Naive B cell (primary cell): ENCODE measurements at regions not wholly inside any gene's neighbourhood (a gene's known extent, or its start where the extent isn't known, plus 50 kb on each side); places are given as distances from the start of the nearest gene placed in this dataset.
"Not testable (repeated sequence)": the region's sequence is repeated elsewhere in the genome, so short reads cannot be mapped to it uniquely, and the experiment has no call there.

Experiments
- ATAC-seq, 2 donors: fragments of 150-1000 bp; cut with Tn5 transposase; 2 replicates each; pipeline ENCODE4 v1.10.0; 2021; ENCODE audit warnings: low read depth in 2 of 2, mild to moderate bottlenecking in 2 of 2, moderate library complexity in 2 of 2
- DNase-seq: peaks from one replicate; pipeline ENCODE4 v3.0.0; 2022
- H3K27ac Mint-ChIP-seq, 6 donors: one replicate each; pipeline ENCODE4 v1.8.0; 2020 to 2022; ENCODE audit warnings: mild to moderate bottlenecking in 6 of 6, mixed read lengths in 6 of 6, moderate library complexity in 5 of 6, inconsistent platforms in 2 of 6
- H3K27me3 Mint-ChIP-seq, 3 donors: one replicate each; pipeline ENCODE4 v1.8.0; 2021 to 2022; ENCODE audit warnings: mixed read lengths in 3 of 3, mild to moderate bottlenecking in 1 of 3
- H3K36me3 Mint-ChIP-seq, 2 donors: one replicate each; pipeline ENCODE4 v1.8.0; 2020 to 2022; ENCODE audit warnings: mixed read lengths in 2 of 2, inconsistent platforms in 1 of 2, mild to moderate bottlenecking in 1 of 2
- H3K4me1 Mint-ChIP-seq, 3 donors: one replicate each; pipeline ENCODE4 v1.8.0; 2020 to 2022; ENCODE audit warnings: mixed read lengths in 3 of 3, inconsistent platforms in 1 of 3, mild to moderate bottlenecking in 1 of 3, moderate library complexity in 1 of 3
- H3K4me3 Mint-ChIP-seq, 8 donors: one replicate each; pipeline ENCODE4 v1.8.0; 2020 to 2022; ENCODE audit warnings: mild to moderate bottlenecking in 8 of 8, mixed read lengths in 8 of 8, moderate library complexity in 8 of 8, inconsistent platforms in 2 of 8
- H3K9me3 Mint-ChIP-seq, 7 donors: one replicate each; pipeline ENCODE4 v1.8.0; 2020 to 2022; ENCODE audit warnings: mixed read lengths in 7 of 7, mild to moderate bottlenecking in 5 of 7, inconsistent platforms in 2 of 7, moderate library complexity in 1 of 7

DNA sequence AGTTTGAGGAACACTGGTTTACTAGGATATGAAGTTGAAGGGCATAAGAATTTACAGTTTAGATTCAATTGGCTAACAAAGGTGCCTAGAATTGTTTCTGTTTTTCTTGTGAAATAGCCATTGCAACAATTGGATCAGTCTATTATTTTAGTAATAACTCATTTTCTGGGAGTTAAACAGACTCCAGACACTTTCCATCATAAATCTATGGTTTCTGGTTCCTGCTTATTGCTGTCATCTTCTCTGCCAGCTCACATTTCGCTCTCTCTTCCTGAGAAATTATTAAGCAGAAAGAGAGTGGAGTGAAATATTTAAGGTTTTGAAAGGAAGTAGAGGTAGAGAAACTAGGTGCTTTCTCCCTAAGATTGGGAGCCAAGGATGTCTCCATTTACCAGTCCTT, 165.1 kb upstream of the PRR16 start:
- DNase-seq, result no peak
- no peaks in the 10 kb centered on the region for H3K36me3 Mint-ChIP-seq
- no peak for ATAC-seq
- peaks cover 0 to 4% (median 0%) of the 10 kb centered on the region in 7 donors for H3K9me3 Mint-ChIP-seq
- no peaks in the 10 kb centered on the region for H3K4me1 Mint-ChIP-seq
- H3K27ac Mint-ChIP-seq, result no peak overlapping the region
- no peak overlapping the region for H3K4me3 Mint-ChIP-seq
- H3K27me3 Mint-ChIP-seq, result no peaks in the 10 kb centered on the region

DNA sequence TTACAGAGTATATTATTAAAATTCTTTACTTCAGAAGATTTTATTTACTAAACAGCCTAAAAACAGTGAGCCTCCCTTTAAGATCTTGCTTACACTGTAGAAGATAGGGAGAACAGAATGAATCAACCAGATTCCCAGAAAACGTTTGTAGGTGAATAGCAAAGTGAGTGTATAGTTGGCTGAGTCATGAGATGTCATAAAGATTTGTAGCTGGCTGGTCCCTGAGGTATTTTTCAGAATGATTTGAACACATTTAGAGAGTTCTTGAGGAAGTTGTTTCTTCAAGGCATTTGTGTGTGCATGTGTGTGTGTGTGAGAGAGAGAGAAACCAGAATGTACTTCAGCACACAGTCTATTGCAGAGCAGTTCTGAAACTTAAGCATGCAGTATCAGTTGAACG, 159.4 kb upstream of the PRR16 start:
- H3K36me3 Mint-ChIP-seq, result no peaks in the 10 kb centered on the region
- no peaks in the 10 kb centered on the region for H3K4me1 Mint-ChIP-seq
- H3K4me3 Mint-ChIP-seq, result no peak overlapping the region
- no peak overlapping the region for H3K27ac Mint-ChIP-seq
- DNase-seq (no peak), ATAC-seq (no peak)
- H3K27me3 Mint-ChIP-seq, result no peaks in the 10 kb centered on the region
- peaks cover 0 to 4% (median 0%) of the 10 kb centered on the region in 7 donors for H3K9me3 Mint-ChIP-seq

DNA sequence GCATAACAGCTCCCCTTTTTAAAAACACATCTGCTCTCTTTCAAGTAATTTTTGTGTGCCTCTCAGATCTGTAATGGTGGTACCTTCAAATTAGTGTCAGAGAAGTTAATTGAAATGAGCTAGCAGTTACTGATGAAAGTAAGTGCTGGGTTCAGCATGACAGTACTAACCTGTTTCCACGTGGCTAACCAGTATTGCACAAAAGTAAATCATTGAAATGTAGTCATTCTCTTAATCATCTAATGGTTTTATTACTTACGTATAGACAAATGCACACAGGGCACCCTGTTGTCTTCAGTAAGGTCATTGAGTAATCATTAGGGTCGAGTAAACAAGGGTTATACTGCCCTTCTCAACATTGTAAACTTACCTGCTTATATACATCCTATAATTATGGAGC, 157.8 kb upstream of the PRR16 start:
- Mint-ChIP-seq H3K27me3 (no peaks in the 10 kb centered on the region), H3K9me3 (peaks cover 0 to 4% (median 0%) of the 10 kb centered on the region in 7 donors), H3K4me1 (no peaks in the 10 kb centered on the region), H3K4me3 (no peak overlapping the region), H3K36me3 (no peaks in the 10 kb centered on the region), H3K27ac (no peak overlapping the region)
- ATAC-seq (no peak), DNase-seq (no peak)

DNA sequence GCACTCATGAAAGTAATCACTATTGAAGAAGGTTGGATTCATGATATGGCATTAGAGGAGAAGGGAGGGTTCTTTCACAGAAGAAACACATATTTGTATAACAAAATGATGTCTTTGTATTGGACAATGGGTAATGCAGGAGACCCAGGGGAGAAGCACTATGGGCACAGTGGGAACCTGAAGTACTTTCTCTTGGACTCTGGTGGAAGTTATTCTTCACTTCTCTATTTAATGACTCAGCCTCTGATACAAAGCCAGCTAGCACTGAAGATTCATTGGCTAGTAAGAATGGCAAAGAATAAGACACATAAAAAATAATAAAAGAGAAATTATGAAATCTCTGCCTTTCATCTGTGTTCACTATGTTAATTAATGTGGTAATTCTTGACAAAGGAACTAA, 149.9 kb upstream of the PRR16 start:
- Mint-ChIP-seq H3K4me3 (no peak overlapping the region), H3K27me3 (no peaks in the 10 kb centered on the region), H3K36me3 (no peaks in the 10 kb centered on the region), H3K4me1 (no peaks in the 10 kb centered on the region), H3K9me3 (peaks cover 2 to 10% (median 5%) of the 10 kb centered on the region in 7 donors), H3K27ac (no peak overlapping the region)
- ATAC-seq, result no peak
- DNase-seq, result no peak

DNA sequence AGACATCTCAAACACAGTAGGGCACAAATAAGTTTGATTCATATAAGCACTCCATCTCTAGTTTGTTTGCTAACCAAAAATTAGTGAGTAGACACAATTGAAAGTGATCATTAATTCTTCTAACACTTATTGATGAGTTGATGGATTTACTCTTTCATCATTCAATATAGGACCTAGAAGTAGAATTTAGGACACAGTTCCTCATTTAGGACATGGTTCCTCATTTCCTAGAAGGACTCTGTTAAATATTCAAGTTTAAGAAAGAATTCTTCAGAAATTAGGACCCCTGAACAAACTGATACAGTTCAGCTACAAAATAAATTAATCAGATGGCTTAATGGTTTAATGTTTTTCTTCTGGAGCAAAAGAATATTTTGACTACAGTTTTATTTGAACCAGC, 143.5 kb upstream of the PRR16 start:
- H3K27ac Mint-ChIP-seq, result no peak overlapping the region
- ATAC-seq, result no peak

DNA sequence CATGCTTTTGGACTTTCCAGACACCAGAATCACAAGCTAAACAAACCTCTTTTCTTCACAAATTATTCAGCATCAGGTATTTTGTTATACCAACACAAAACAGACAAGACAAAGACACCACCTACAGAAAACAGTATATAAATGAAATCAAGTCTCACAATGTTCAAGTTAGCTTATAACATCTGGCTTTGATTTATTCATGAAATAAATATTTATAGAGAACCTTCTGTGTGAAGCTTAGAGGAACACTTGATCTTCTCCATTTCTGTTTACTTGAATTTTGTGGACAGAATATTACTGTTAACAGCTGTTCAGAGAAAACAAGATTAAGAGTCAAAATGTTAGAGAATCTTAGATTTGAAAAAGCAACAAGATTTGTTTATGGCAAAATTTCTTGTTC, 137.4 kb upstream of the PRR16 start:
- no peaks in the 10 kb centered on the region for H3K36me3 Mint-ChIP-seq
- H3K4me3 Mint-ChIP-seq, result no peak overlapping the region
- DNase-seq (no peak), ATAC-seq (no peak)
- no peaks in the 10 kb centered on the region for H3K4me1 Mint-ChIP-seq
- no peaks in the 10 kb centered on the region for H3K27me3 Mint-ChIP-seq
- peaks cover 3 to 11% (median 9%) of the 10 kb centered on the region in 7 donors for H3K9me3 Mint-ChIP-seq
- no peak overlapping the region for H3K27ac Mint-ChIP-seq

More for the DNA sequence above, 143.5 kb upstream of the PRR16 start:
- Mint-ChIP-seq H3K9me3 (peaks cover 2 to 10% (median 5%) of the 10 kb centered on the region in 7 donors), H3K4me3 (no peak overlapping the region), H3K27me3 (no peaks in the 10 kb centered on the region), H3K36me3 (no peaks in the 10 kb centered on the region), H3K4me1 (no peaks in the 10 kb centered on the region)
- no peak for DNase-seq

DNA sequence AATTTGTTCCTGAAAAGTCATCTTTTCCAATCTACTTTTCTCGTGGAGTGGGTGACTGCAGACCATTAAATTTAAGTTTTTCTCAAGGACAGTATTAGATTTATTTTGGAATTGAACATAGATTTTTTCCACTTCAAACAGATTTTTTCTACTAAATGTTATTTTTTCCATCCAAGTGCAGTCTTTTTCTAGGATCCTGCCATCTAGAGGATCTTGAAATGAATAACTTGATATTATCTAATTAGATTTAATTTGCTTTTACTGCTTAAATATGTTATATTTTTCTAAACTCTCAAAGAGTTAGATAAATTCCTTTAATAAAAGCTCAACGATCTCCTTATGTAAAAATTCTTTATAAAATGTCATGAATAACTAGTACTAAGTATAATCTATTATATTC, 136.9 kb upstream of the PRR16 start:
- DNase-seq, result no peak
- Mint-ChIP-seq H3K36me3 (no peaks in the 10 kb centered on the region), H3K27ac (no peak overlapping the region), H3K9me3 (peaks cover 3 to 11% (median 9%) of the 10 kb centered on the region in 7 donors), H3K27me3 (no peaks in the 10 kb centered on the region), H3K4me3 (no peak overlapping the region), H3K4me1 (no peaks in the 10 kb centered on the region)
- no peak for ATAC-seq

DNA sequence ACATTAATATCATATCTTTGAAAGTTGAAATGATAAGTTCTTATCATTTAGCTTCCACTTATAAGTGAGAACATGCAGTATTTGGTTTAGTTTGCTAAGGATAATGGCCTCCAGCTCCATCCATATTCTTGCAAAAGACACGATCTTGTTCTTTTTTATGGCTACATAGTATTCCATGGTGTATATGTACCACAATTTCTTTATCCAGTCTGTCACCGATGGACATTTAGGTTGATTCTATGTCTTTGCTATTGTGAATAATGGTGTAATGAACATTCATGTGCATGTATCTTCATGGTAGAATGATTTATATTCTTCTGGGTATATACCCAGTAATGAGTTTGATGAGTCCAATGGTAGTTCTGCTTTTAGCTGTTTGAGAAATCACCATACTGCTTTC, 135.0 kb upstream of the PRR16 start:
- Mint-ChIP-seq H3K27me3 (no peaks in the 10 kb centered on the region), H3K4me3 (no peak overlapping the region), H3K9me3 (peaks cover 3 to 11% (median 9%) of the 10 kb centered on the region in 7 donors), H3K4me1 (no peaks in the 10 kb centered on the region), H3K27ac (peak overlapping the region in 1 of 6 donors; percentile 0), H3K36me3 (no peaks in the 10 kb centered on the region)
- DNase-seq, result no peak
- ATAC-seq, result no peak

DNA sequence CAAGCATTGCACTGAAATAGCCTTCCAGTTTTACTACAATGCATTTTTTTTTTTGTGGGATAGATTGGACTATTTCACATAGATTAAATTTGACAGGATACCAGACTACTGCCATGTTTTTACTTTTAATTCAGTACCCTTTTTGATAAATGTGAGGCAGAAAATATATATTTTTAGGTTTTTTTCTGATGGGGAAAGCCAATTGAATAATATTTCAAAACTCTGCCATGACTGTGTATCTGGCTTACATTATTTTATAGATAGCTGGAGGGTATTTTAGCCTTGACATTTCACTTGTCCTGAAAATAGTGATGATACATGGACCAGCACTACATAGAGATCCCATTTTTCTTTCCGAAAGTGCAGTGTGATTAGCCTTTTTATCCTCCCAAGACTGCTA, 133.5 kb upstream of the PRR16 start:
- DNase-seq (no peak), ATAC-seq (no peak)
- Mint-ChIP-seq H3K4me1 (no peaks in the 10 kb centered on the region), H3K27ac (no peak overlapping the region), H3K27me3 (no peaks in the 10 kb centered on the region), H3K4me3 (no peak overlapping the region), H3K9me3 (peaks cover 3 to 9% (median 8%) of the 10 kb centered on the region in 7 donors), H3K36me3 (no peaks in the 10 kb centered on the region)

DNA sequence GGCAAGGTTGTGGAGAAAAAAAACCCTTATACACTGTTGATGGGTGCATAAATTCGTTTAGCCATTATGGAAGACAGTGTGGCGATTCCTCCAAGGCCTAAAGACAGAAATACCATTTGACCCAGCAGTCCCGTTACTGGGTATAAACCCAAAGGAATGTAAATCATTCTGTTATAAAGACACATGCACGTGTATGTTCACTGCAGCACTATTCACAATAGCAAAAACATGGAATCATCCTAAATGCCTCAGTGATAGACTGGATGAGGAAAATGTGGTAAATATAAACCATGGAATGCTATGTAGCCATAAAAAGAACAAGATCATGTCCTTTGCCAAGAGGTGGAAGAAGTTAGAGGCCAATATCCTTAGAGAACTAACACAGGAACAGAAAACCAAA, 119.9 kb upstream of the PRR16 start:
- no peak overlapping the region for H3K4me3 Mint-ChIP-seq
- DNase-seq (no peak), ATAC-seq (no peak)
- no peak overlapping the region for H3K27ac Mint-ChIP-seq
- peaks cover 0 to 5% of the 10 kb centered on the region in 2 donors for H3K36me3 Mint-ChIP-seq
- peaks cover 0 to 3% (median 0%) of the 10 kb centered on the region in 7 donors for H3K9me3 Mint-ChIP-seq
- H3K4me1 Mint-ChIP-seq, result no peaks in the 10 kb centered on the region
- no peaks in the 10 kb centered on the region for H3K27me3 Mint-ChIP-seq

DNA sequence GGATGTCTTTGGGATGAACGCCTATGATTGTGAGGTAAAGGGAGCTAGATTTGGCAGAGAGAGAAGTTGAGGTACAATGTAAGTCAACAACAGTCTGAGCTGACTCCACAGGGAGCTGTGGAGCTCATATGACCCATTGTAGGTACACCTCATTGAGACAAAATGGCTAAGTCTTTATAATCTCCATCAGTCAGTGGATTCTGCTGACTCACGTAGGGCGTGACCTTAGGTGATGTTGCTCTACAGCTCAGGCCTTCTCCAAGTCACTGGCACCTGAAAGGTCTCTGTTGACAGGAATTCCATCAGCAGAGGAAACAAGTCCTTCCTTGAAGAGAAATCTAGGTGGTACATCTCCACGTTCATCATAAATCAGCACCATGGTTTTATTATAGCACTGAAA, 118.2 kb upstream of the PRR16 start:
- Mint-ChIP-seq H3K4me1 (no peaks in the 10 kb centered on the region), H3K9me3 (peaks cover 0 to 6% (median 1%) of the 10 kb centered on the region in 7 donors), H3K27ac (no peak overlapping the region), H3K27me3 (no peaks in the 10 kb centered on the region), H3K4me3 (no peak overlapping the region), H3K36me3 (peaks cover 0 to 4% of the 10 kb centered on the region in 2 donors)
- DNase-seq (no peak), ATAC-seq (no peak)

DNA sequence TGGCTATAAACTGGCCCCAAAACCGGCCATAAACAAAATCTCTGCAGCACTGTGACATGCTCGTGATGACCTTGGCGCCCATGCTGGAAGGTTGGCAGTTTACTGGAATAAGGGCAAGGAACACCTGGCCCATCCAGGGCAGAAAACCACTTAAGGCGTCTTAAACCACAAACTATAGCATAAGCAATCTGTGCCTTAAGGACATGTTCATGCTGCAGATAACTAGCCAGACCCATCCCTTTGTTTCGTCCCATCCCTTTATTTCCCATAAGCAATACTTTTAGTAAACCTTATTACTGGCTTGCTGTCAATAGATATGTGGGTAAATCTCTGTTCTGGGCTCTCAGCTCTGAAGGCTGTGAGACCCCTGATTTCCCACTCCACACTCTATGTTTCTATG, 113.0 kb upstream of the PRR16 start:
- Mint-ChIP-seq H3K9me3 (peaks cover 2 to 16% (median 7%) of the 10 kb centered on the region in 7 donors), H3K36me3 (peaks cover 0 to 10% of the 10 kb centered on the region in 2 donors)
- not testable (repeated sequence) for H3K27ac Mint-ChIP-seq, H3K4me1 Mint-ChIP-seq, DNase-seq, H3K4me3 Mint-ChIP-seq, ATAC-seq, H3K27me3 Mint-ChIP-seq

DNA sequence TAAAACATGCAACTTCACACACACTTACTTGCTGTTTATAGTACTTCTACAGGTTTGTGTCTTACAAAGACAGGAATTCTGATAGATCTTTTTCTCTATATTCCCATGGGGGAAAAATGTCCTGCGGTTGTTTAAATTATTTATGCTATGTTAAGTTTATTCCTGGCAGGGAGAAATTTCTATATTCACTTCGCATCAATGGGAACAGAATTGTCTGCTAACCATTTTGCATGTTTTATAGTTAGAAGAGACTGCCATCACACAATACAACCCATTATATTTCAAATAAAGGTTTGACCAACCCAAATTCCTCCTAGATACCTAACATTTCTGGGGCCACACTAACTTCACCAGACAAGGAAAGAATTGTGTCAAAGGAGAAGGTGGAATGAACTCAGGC, 110.0 kb upstream of the PRR16 start:
- Mint-ChIP-seq H3K9me3 (peaks cover 2 to 16% (median 7%) of the 10 kb centered on the region in 7 donors), H3K4me1 (no peaks in the 10 kb centered on the region), H3K4me3 (no peak overlapping the region), H3K27me3 (no peaks in the 10 kb centered on the region), H3K27ac (no peak overlapping the region), H3K36me3 (peaks cover 0 to 10% of the 10 kb centered on the region in 2 donors)
- DNase-seq, result no peak
- no peak for ATAC-seq

DNA sequence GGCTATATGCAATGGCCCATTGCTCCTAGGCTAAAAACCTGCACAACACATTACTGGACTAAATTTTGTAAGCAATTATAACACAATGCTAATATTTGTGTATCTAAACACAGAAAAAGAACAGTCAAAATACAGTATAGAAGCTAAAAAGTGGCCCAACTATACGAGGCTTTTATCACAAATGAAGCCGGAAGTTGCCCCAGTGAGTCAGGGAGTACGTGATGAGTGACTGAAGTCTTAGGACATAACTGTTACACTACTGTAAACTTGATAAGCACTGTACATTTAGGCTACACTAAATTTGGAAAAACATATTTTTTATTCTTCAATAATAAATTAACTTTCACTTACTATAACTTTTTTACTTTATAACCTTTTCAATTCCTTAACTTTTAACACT, 105.2 kb upstream of the PRR16 start:
- Mint-ChIP-seq H3K4me3 (no peak overlapping the region), H3K27ac (no peak overlapping the region), H3K27me3 (no peaks in the 10 kb centered on the region), H3K4me1 (no peaks in the 10 kb centered on the region), H3K36me3 (no peaks in the 10 kb centered on the region), H3K9me3 (no peaks in the 10 kb centered on the region)
- DNase-seq, result no peak
- ATAC-seq, result no peak

DNA sequence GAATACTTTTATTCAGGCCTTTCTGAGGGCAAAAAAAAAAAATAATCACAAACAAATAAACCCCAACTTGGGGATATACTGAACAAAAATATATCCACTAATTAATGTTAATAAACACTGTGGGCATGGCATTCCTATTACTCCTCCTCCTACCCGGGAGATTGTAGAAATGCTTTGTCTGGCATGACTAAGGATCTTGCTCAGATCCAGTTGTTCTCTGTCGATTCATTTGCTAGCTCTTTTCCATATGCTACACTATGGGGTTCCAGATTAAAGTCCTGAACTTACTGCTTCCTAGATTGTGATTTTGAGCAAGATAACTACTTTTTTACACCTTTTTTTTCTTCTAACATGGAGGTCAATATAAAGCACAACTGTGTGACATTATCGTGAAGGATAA, 102.2 kb upstream of the PRR16 start:
- Mint-ChIP-seq H3K27me3 (no peaks in the 10 kb centered on the region), H3K27ac (no peak overlapping the region), H3K9me3 (no peaks in the 10 kb centered on the region), H3K4me1 (no peaks in the 10 kb centered on the region), H3K4me3 (no peak overlapping the region), H3K36me3 (no peaks in the 10 kb centered on the region)
- DNase-seq (no peak), ATAC-seq (no peak)
